Fibroblast of skin of back (primary cell): ENCODE measurements at regions not wholly inside any gene's neighbourhood (a gene's known extent, or its start where the extent isn't known, plus 50 kb on each side); places are given as distances from the start of the nearest gene placed in this dataset.

Experiments used
- DNase-seq: peaks from one replicate; pipeline ENCODE4 v3.0.0-alpha.2; 2013

- DNase-seq = peak; percentile 96
Observed at GRCh38 chr11:27213232-27213660, 149.8 kb downstream of the CCDC34 start.

GRCh38 chr11:27212248-27212780 lies 150.7 kb downstream of the CCDC34 start:
- no peak for DNase-seq

- no peak for DNase-seq
Observed at GRCh38 chr11:27211370-27212127, 151.5 kb downstream of the CCDC34 start.

GRCh38 chr11:27210531-27210930 lies 152.5 kb downstream of the CCDC34 start:
- DNase-seq = no peak

- peak; percentile 100 for DNase-seq
Observed at GRCh38 chr11:27209562-27210005, 153.4 kb downstream of the CCDC34 start.

- DNase-seq = no peak
Observed at GRCh38 chr11:27208846-27209245, 154.2 kb downstream of the CCDC34 start.

GRCh38 chr11:27207025-27207650 lies 155.9 kb downstream of the CCDC34 start:
- DNase-seq = no peak

- DNase-seq = no peak
Observed at GRCh38 chr11:27205779-27206570, 157.0 kb downstream of the CCDC34 start.

- no peak for DNase-seq
Observed at GRCh38 chr11:27205250-27205649, 157.8 kb downstream of the CCDC34 start.

GRCh38 chr11:27204529-27204928 lies 158.5 kb downstream of the CCDC34 start:
- DNase-seq = no peak

- DNase-seq = no peak
Observed at GRCh38 chr11:27203077-27203647, 159.9 kb downstream of the CCDC34 start.

GRCh38 chr11:27201454-27202302 lies 161.1 kb downstream of the BBOX1 start:
- DNase-seq = peak; percentile 81

- no peak for DNase-seq
Observed at GRCh38 chr11:27200779-27201453, 160.3 kb downstream of the BBOX1 start.

- no peak for DNase-seq
Observed at GRCh38 chr11:27196203-27196897, 155.7 kb downstream of the BBOX1 start.

- DNase-seq = no peak
Observed at GRCh38 chr11:27195837-27196202, 155.2 kb downstream of the BBOX1 start.

- peak; percentile 65 for DNase-seq
Observed at GRCh38 chr11:27194976-27195375, 154.4 kb downstream of the BBOX1 start.

GRCh38 chr11:27193434-27194225 lies 153.0 kb downstream of the BBOX1 start:
- DNase-seq = no peak

GRCh38 chr11:27192184-27192583 lies 151.6 kb downstream of the BBOX1 start:
- DNase-seq = no peak

- no peak for DNase-seq
Observed at GRCh38 chr11:27191639-27192038, 151.0 kb downstream of the BBOX1 start.

- DNase-seq = no peak
Observed at GRCh38 chr11:27188696-27189095, 148.1 kb downstream of the BBOX1 start.
